GM18520 (cell line): ENCODE measurements at regions not wholly inside any gene's neighbourhood (a gene's known extent, or its start where the extent isn't known, plus 50 kb on each side); places are given as distances from the start of the nearest gene placed in this dataset.
A peak's percentile ranks its signal among the peaks of the same experiment; 100 is the strongest.
"Not testable (repeated sequence)": the region's sequence is repeated elsewhere in the genome, so short reads cannot be mapped to it uniquely, and the experiment has no call there.

ENCODE experiments used
- ATAC-seq: cut with Tn5 transposase; IDR thresholded peaks from one replicate; pipeline ENCODE4 v1.9.1; 2021; ENCODE audit not compliant: unreplicated experiment

- no peak for ATAC-seq
Observed at GRCh38 chrX:120718969-120719368, 89.1 kb upstream of the C1GALT1C1 start.

GRCh38 chrX:120702337-120702736 lies 72.5 kb upstream of the C1GALT1C1 start:
- not testable (repeated sequence) for ATAC-seq

- peak; percentile 91 for ATAC-seq
Observed at GRCh38 chrX:120697053-120697452, 67.2 kb upstream of the C1GALT1C1 start.

GRCh38 chrX:120692319-120692718 lies 62.5 kb upstream of the C1GALT1C1 start:
- no peak for ATAC-seq

- no peak for ATAC-seq
Observed at GRCh38 chrX:120690941-120691340, 61.1 kb upstream of the C1GALT1C1 start.

- ATAC-seq, result no peak
Observed at GRCh38 chrX:120690344-120690743, 60.5 kb upstream of the C1GALT1C1 start.

- no peak for ATAC-seq
Observed at GRCh38 chrX:120680090-120680489, 50.2 kb upstream of the C1GALT1C1 start.
